C4-2B (cell line): ENCODE measurements at regions not wholly inside any gene's neighbourhood (a gene's known extent, or its start where the extent isn't known, plus 50 kb on each side); places are given as distances from the start of the nearest gene placed in this dataset.

Experiments
- ZFX ChIP-seq: fragments of 450-650 bp; IDR thresholded peaks from 2 replicates; pipeline ENCODE4 v1.6.1; 2017
- TF ChIP-seq, protein P1 (sequence below): fragments of 450-650 bp; conservative IDR thresholded peaks from 2 replicates; pipeline ENCODE4 v1.5.1; 2017; ENCODE audit warnings: mild to moderate bottlenecking

DNA sequence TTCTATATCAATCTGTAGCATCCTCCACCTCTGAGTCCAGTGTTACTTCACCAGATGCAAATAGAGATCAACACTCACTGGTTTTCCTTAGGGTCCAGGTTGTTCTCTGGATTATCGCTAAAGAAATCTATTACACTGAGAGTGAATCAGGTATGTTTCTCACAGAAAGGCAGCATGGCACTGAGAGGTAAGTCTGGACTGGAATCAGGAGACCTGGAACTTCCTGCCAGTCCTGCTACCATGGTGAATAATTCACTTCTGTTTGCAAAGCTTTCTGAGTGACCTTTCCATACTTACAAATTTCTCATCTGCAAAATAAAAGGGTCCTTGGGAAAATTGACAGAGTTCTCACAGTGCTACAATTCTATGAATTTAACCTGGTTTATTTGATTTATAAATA is 1583.3 kb downstream of the MRPL39 start:
- TF ChIP-seq, protein P1, sequence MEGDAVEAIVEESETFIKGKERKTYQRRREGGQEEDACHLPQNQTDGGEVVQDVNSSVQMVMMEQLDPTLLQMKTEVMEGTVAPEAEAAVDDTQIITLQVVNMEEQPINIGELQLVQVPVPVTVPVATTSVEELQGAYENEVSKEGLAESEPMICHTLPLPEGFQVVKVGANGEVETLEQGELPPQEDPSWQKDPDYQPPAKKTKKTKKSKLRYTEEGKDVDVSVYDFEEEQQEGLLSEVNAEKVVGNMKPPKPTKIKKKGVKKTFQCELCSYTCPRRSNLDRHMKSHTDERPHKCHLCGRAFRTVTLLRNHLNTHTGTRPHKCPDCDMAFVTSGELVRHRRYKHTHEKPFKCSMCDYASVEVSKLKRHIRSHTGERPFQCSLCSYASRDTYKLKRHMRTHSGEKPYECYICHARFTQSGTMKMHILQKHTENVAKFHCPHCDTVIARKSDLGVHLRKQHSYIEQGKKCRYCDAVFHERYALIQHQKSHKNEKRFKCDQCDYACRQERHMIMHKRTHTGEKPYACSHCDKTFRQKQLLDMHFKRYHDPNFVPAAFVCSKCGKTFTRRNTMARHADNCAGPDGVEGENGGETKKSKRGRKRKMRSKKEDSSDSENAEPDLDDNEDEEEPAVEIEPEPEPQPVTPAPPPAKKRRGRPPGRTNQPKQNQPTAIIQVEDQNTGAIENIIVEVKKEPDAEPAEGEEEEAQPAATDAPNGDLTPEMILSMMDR, result no peak
- no peak for TF ChIP-seq ZFX
